Right atrium auricular region (tissue), 2 donors: ENCODE measurements at regions not wholly inside any gene's neighbourhood (a gene's known extent, or its start where the extent isn't known, plus 50 kb on each side); places are given as distances from the start of the nearest gene placed in this dataset.

Experiments used
- DNase-seq: peaks from one replicate; pipeline ENCODE4 v3.0.0-alpha.2; 2019; ENCODE audit warnings: low spot score
- H3K27ac ChIP-seq, 2 donors: fragments of 200-600 bp; sonication (generic); 1 replicate in 1 of 2; 2 replicates in 1 of 2; pipeline ENCODE4 v1.5.1; 2016 to 2019
- H3K27me3 ChIP-seq, 2 donors: fragments of 200-600 bp; sonication (generic); one replicate each; pipeline versions ENCODE4 v1.5.1 to v1.6.0; 2017 to 2019
- H3K36me3 ChIP-seq: fragments of 200-600 bp; sonication (generic); one replicate; pipeline ENCODE4 v1.5.1; 2016
- H3K4me1 ChIP-seq, 2 donors: fragments of 200-600 bp; sonication (generic); one replicate each; pipeline versions ENCODE4 v1.5.1 to v1.6.0; 2017 to 2019
- H3K4me3 ChIP-seq, 2 donors: fragments of 200-600 bp; sonication (generic); 1 replicate in 1 of 2; 2 replicates in 1 of 2; pipeline ENCODE4 v1.5.1; 2017 to 2019; ENCODE audit warnings: mild to moderate bottlenecking in 1 of 2, moderate library complexity in 1 of 2
- H3K9me3 ChIP-seq, 2 donors: fragments of 200-600 bp; sonication (generic); one replicate each; pipeline ENCODE4 v1.5.1; 2019
- TF ChIP-seq, protein P1 (sequence below), 2 donors: fragments of 200-600 bp; sonication (generic); IDR thresholded peaks; one replicate each; pipeline ENCODE4 v1.5.1; 2019; ENCODE audit warnings: antibody characterized with exemption in 2 of 2

DNA sequence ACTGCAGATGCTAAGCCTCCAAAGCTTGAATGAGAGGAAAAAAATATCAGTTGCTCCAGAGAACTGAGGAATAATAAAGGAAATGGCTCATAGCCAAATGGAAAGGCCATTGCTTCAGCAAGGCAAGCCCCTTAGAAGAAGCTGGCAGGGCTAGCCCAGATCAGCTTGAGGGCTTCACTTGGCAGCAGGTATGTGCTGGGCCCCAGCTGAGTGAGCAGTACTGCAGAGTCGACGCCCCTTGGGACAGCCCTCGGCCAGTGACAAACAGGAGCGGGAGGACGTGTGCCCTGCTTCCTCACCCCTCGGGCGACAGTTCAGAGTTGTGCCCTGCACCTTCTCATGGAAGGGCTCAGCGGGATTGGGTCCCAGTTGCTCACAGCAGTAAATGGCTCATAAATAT lies 1031.2 kb upstream of the TMEM132C start:
- no peaks in the 10 kb centered on the region for H3K9me3 ChIP-seq
- TF ChIP-seq, protein P1, sequence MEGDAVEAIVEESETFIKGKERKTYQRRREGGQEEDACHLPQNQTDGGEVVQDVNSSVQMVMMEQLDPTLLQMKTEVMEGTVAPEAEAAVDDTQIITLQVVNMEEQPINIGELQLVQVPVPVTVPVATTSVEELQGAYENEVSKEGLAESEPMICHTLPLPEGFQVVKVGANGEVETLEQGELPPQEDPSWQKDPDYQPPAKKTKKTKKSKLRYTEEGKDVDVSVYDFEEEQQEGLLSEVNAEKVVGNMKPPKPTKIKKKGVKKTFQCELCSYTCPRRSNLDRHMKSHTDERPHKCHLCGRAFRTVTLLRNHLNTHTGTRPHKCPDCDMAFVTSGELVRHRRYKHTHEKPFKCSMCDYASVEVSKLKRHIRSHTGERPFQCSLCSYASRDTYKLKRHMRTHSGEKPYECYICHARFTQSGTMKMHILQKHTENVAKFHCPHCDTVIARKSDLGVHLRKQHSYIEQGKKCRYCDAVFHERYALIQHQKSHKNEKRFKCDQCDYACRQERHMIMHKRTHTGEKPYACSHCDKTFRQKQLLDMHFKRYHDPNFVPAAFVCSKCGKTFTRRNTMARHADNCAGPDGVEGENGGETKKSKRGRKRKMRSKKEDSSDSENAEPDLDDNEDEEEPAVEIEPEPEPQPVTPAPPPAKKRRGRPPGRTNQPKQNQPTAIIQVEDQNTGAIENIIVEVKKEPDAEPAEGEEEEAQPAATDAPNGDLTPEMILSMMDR (IDR thresholded peaks at IDR 0.05), result no peak
- H3K27me3 ChIP-seq, result no peaks in the 10 kb centered on the region
- no peak overlapping the region for H3K4me3 ChIP-seq
- no peaks in the 10 kb centered on the region for H3K4me1 ChIP-seq
- DNase-seq, result no peak
- no peaks in the 10 kb centered on the region for H3K36me3 ChIP-seq
- no peak overlapping the region for H3K27ac ChIP-seq

DNA sequence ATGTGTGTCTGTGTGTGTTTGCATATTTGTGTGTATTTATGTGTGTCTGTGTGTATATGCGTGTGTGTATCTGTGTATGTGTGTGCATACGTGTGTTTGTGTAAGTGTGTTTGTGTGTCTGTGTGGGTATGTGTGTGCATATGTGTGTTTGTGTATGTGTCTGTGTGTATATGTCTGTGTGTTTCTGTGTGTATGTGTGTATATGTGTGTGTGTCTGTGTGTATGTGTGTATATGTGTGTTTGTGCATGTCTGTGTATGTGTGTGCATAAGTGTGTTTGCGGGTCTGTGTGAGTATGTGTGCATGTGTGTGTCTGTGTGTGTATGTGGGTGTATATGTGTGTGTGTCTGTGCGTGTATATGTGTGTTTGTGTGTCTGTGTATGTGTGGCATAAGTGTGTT lies 1030.5 kb upstream of the TMEM132C start:
- TF ChIP-seq, protein P1 (IDR thresholded peaks at IDR 0.05), result no peak
- Histone ChIP-seq H3K4me1 (no peaks in the 10 kb centered on the region), H3K9me3 (no peaks in the 10 kb centered on the region), H3K27ac (no peak overlapping the region), H3K27me3 (no peaks in the 10 kb centered on the region), H3K36me3 (no peaks in the 10 kb centered on the region), H3K4me3 (no peak overlapping the region)
- no peak for DNase-seq

DNA sequence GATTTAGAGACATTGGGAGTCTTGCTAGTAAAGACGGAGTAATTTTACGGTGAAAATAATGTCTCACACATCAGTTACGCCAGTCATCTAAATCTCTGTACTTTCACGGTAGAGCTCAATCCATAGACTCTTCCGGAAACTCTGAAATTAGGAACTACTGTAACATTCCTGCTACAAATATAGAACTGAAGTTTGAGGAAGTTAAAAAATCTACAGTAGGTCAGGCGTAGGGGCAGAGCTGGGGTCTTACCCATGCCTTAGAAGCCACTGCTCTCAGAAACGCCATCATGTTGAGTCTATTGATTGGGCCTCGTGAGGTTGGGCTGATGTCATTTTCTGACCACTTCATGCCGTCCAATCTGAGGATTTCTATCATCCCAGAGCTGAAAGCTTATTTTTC lies 1029.8 kb upstream of the TMEM132C start:
- Histone ChIP-seq H3K9me3 (no peaks in the 10 kb centered on the region), H3K36me3 (no peaks in the 10 kb centered on the region), H3K4me1 (no peaks in the 10 kb centered on the region), H3K4me3 (no peak overlapping the region), H3K27ac (no peak overlapping the region), H3K27me3 (no peaks in the 10 kb centered on the region)
- DNase-seq, result no peak
- TF ChIP-seq, protein P1 (IDR thresholded peaks at IDR 0.05), result no peak

DNA sequence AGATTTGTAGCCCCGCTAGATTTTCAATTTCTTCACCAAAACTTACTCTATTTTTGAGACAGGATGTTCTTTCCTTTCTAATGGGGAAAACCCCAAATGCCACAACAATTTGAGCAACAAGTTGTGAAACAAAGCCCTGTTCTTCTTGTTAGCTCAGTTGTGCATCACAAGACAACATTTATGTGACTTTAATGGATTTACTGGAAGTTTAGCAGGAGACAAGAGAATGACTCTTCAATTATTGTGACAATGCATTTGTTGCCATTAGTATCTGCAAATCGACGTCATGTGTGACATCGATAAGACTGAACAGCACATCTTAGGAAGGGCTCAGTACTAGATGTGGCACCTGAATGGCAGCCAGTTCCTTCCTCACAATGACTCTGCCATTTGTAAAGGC lies 1028.9 kb upstream of the TMEM132C start:
- Histone ChIP-seq H3K27ac (no peak overlapping the region), H3K36me3 (no peaks in the 10 kb centered on the region), H3K4me1 (no peaks in the 10 kb centered on the region), H3K27me3 (no peaks in the 10 kb centered on the region), H3K4me3 (no peak overlapping the region), H3K9me3 (no peaks in the 10 kb centered on the region)
- DNase-seq, result no peak
- TF ChIP-seq, protein P1 (IDR thresholded peaks at IDR 0.05), result no peak

DNA sequence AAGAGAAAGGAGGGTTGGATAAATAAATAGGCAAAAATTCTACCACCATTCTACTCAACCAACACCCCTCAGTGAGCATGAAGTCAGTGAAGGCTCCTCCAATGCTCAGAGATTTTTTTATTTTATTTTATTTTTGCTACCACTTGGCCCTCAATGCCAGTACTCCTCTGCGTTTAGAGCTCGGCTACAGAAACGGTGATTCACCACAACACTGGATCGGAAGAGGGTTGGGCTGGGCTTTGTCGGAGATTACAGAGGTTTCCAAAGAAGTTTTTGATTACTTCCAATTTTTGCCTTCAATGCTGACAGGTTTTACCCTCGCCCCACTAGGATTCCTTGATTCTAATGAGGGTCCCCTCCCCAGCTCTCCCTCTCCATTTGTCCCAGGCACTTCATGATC lies 1027.2 kb upstream of the TMEM132C start:
- no peaks in the 10 kb centered on the region for H3K36me3 ChIP-seq
- H3K9me3 ChIP-seq, result no peaks in the 10 kb centered on the region
- no peak for DNase-seq
- no peak overlapping the region for H3K27ac ChIP-seq
- H3K27me3 ChIP-seq, result no peaks in the 10 kb centered on the region
- TF ChIP-seq, protein P1 (IDR thresholded peaks at IDR 0.05), result no peak
- H3K4me1 ChIP-seq, result no peaks in the 10 kb centered on the region
- no peak overlapping the region for H3K4me3 ChIP-seq

DNA sequence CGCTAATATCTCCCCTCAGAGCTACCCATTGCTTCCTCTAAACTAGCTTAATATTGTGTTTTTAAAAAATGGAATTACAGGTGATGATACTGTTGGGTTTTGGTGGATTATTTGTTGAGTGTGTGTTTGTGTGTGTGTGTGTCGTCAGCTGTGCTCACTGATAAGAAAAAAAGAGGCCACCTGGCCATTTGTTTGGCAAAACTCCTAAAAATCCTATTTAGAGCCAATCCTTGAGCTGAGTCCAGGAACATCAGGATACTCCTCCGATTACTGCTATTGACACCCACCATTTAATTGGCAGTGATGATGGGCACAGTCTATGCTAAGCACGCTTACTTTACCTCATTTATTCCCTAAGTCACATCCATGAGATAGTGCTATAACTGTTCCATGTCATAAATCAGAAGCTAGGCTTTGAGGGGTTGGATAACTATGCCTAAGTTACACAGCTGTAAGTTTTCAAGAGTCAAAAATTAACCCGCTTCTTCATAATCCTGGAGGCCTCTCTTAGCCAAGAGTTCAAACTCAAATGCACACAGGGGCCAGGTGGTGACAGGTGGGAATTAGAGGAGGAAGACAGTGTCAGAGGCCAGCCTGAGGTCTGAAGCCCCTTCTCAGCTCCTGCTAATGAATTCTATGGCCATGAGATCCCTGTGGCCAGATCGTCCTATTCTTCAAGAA lies 1026.6 kb upstream of the TMEM132C start:
- Histone ChIP-seq H3K4me3 (no peak overlapping the region), H3K4me1 (no peaks in the 10 kb centered on the region), H3K36me3 (no peaks in the 10 kb centered on the region), H3K9me3 (no peaks in the 10 kb centered on the region), H3K27me3 (no peaks in the 10 kb centered on the region), H3K27ac (no peak overlapping the region)
- no peak for DNase-seq
- TF ChIP-seq, protein P1 (IDR thresholded peaks at IDR 0.05), result no peak
